Testis (tissue), 2 donors: ENCODE measurements at regions not wholly inside any gene's neighbourhood (a gene's known extent, or its start where the extent isn't known, plus 50 kb on each side); places are given as distances from the start of the nearest gene placed in this dataset.
"Not testable (repeated sequence)": the region's sequence is repeated elsewhere in the genome, so short reads cannot be mapped to it uniquely, and the experiment has no call there.

Experiments used
- POLR2A ChIP-seq: fragments of 450-650 bp; IDR thresholded peaks from one replicate; pipeline ENCODE4 v1.6.1; 2017; ENCODE audit warnings: antibody characterized with exemption, mild to moderate bottlenecking, moderate library complexity
- TF ChIP-seq, protein P1 (sequence below), 3 experiments: fragments of 450-650 bp in 2 of 3; fragments of 200-600 bp in 1 of 3; sonication (generic) in 1 of 3; IDR thresholded peaks; one replicate each; pipeline ENCODE4 v1.5.1; 2016 to 2019; ENCODE audit warnings: antibody characterized with exemption in 3 of 3, mild to moderate bottlenecking in 2 of 3, moderate library complexity in 1 of 3

DNA sequence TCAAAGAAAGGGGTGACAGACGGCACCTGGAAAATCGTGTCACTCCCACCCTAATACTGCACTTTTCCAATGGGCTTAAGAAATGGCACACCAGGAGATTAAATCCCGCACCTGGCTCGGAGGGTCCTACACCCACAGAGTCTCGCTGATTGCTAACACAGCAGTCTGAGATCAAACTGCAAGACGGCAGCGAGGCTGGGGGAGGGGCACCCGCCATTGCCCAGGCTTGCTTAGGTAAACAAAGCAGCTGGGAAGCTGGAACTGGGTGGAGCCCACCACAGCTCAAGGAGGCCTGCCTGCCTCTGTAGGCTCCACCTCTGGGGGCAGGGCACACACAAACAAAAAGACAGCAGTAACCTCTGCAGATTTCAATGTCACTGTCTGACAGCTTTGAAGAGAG is 108.5 kb upstream of the SMARCAD1 start:
- TF ChIP-seq, protein P1, sequence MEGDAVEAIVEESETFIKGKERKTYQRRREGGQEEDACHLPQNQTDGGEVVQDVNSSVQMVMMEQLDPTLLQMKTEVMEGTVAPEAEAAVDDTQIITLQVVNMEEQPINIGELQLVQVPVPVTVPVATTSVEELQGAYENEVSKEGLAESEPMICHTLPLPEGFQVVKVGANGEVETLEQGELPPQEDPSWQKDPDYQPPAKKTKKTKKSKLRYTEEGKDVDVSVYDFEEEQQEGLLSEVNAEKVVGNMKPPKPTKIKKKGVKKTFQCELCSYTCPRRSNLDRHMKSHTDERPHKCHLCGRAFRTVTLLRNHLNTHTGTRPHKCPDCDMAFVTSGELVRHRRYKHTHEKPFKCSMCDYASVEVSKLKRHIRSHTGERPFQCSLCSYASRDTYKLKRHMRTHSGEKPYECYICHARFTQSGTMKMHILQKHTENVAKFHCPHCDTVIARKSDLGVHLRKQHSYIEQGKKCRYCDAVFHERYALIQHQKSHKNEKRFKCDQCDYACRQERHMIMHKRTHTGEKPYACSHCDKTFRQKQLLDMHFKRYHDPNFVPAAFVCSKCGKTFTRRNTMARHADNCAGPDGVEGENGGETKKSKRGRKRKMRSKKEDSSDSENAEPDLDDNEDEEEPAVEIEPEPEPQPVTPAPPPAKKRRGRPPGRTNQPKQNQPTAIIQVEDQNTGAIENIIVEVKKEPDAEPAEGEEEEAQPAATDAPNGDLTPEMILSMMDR (IDR thresholded peaks at IDR 0.05): not testable (repeated sequence)
- TF ChIP-seq POLR2A: not testable (repeated sequence)
